ENCODE measurements at regions not wholly inside any gene's neighbourhood (a gene's known extent, or its start where the extent isn't known, plus 50 kb on each side); places are given as distances from the start of the nearest gene placed in this dataset.

GRCh38 chr6:71388856-71389527, 100.4 kb downstream of the OGFRL1 start:
- TF ChIP-seq CTCF (IDR thresholded peaks at IDR 0.05; ENCODE audit: low read depth, low read length), result no peak
- H3K4me3 ChIP-seq (ENCODE audit: low read depth, low read length), result no peak overlapping the region

GRCh38 chr6:71391126-71391525, 102.5 kb downstream of the OGFRL1 start:
- no peak for TF ChIP-seq CTCF (IDR thresholded peaks at IDR 0.05; ENCODE audit: low read depth, low read length)
- H3K4me3 ChIP-seq (ENCODE audit: low read depth, low read length), result no peak overlapping the region

- no peak for TF ChIP-seq CTCF (IDR thresholded peaks at IDR 0.05; ENCODE audit: low read depth, low read length)
- H3K4me3 ChIP-seq (ENCODE audit: low read depth, low read length), result no peak overlapping the region
Measured at GRCh38 chr6:71392276-71392675, 103.7 kb downstream of the OGFRL1 start.

- no peak overlapping the region for H3K4me3 ChIP-seq (ENCODE audit: low read depth, low read length)
Measured at GRCh38 chr6:71393471-71393870, 104.9 kb downstream of the OGFRL1 start.

GRCh38 chr6:71393981-71394432, 105.4 kb downstream of the OGFRL1 start:
- H3K4me3 ChIP-seq (ENCODE audit: low read depth, low read length), result no peak overlapping the region
- no peak for TF ChIP-seq CTCF (IDR thresholded peaks at IDR 0.05; ENCODE audit: low read depth, low read length)

More at GRCh38 chr6:71393471-71393870, 104.9 kb downstream of the OGFRL1 start:
- TF ChIP-seq CTCF (IDR thresholded peaks at IDR 0.05; ENCODE audit: low read depth, low read length), result no peak

- no peak overlapping the region for H3K4me3 ChIP-seq (ENCODE audit: low read depth, low read length)
- TF ChIP-seq CTCF (IDR thresholded peaks at IDR 0.05; ENCODE audit: low read depth, low read length), result no peak
Measured at GRCh38 chr6:71394926-71395325, 106.3 kb downstream of the OGFRL1 start.

- no peak for TF ChIP-seq CTCF (IDR thresholded peaks at IDR 0.05; ENCODE audit: low read depth, low read length)
- no peak overlapping the region for H3K4me3 ChIP-seq (ENCODE audit: low read depth, low read length)
Measured at GRCh38 chr6:71395731-71396409, 107.3 kb downstream of the OGFRL1 start.

Measured in WI38 (cell line).